H1 (cell line): ENCODE measurements at regions not wholly inside any gene's neighbourhood (a gene's known extent, or its start where the extent isn't known, plus 50 kb on each side); places are given as distances from the start of the nearest gene placed in this dataset.

Source experiments
- CTCF ChIA-PET: fragments of 300-600 bp; sonication (Branson Sonifier 250); formaldehyde crosslinking; loops from one replicate; lab custom pipeline; 2021; ENCODE audit not compliant: partially characterized antibody; lab: Charles Lee
- POLR2A ChIA-PET: fragments of 300-600 bp; sonication (Branson Sonifier 250); formaldehyde crosslinking; loops from one replicate; lab custom pipeline; 2021; ENCODE audit warnings: inconsistent platforms; ENCODE audit not compliant: partially characterized antibody; lab: Charles Lee
- DNase-seq, 2 experiments: peaks; one replicate each; pipeline versions ENCODE4 v3.0.0 to v3.0.0-alpha.2; 2010 to 2022; ENCODE audit warnings: low spot score in 2 of 2, low read depth in 1 of 2, mixed read lengths in 1 of 2
- FAIRE-seq: peaks from 2 replicates; lab custom pipeline; 2011; peaks lifted over from hg19 to GRCh38; lab: Jason Lieb, UNC
- H2AFZ ChIP-seq: 2 replicates; pipeline ENCODE4 v1.8.1; 2012; ENCODE audit warnings: low read length, inconsistent platforms
- H2AK5ac ChIP-seq: 2 replicates; pipeline ENCODE4 v1.6.1; 2013; ENCODE audit warnings: low read depth, low read length
- H2BK120ac ChIP-seq: replicated peaks from 2 replicates; pipeline ENCODE3; 2013; ENCODE audit warnings: low read depth, low read length, inconsistent platforms
- H2BK12ac ChIP-seq: 2 replicates; pipeline ENCODE4 v1.6.1; 2013; ENCODE audit warnings: low read depth, low read length
- H2BK15ac ChIP-seq: 2 replicates; pipeline ENCODE4 v1.6.1; 2013; ENCODE audit warnings: low read length
- H2BK20ac ChIP-seq: 2 replicates; pipeline ENCODE4 v1.6.1; 2013; ENCODE audit warnings: low read length
- H2BK5ac ChIP-seq: 2 replicates; pipeline ENCODE4 v1.6.1; 2013; ENCODE audit warnings: low read depth, low read length
- H3K14ac ChIP-seq: 2 replicates; pipeline ENCODE4 v1.6.1; 2013; ENCODE audit warnings: inconsistent platforms; ENCODE audit not compliant: insufficient read length
- H3K18ac ChIP-seq: 2 replicates; pipeline ENCODE4 v1.6.1; 2013; ENCODE audit warnings: low read length; ENCODE audit errors: extremely low read depth
- H3K23ac ChIP-seq: 2 replicates; pipeline ENCODE4 v1.6.1; 2013; ENCODE audit warnings: inconsistent platforms; ENCODE audit not compliant: insufficient read length
- H3K23me2 ChIP-seq: 2 replicates; pipeline ENCODE4 v1.6.1; 2013; ENCODE audit warnings: low read depth, low read length
- H3K27ac ChIP-seq: 2 replicates; pipeline ENCODE4 v1.6.1; 2011; ENCODE audit warnings: low read depth, low read length, inconsistent platforms
- H3K27me3 ChIP-seq, 4 experiments: replicated peaks in 1 of 4; 1 replicate in 1 of 4; 2 replicates in 3 of 4; pipeline versions ENCODE4 v1.6.1 to v1.8.1; 2011 to 2013; ENCODE audit warnings: low read length in 3 of 4, mild to moderate bottlenecking in 3 of 4, inconsistent platforms in 2 of 4, mixed read lengths in 2 of 4, moderate library complexity in 1 of 4; ENCODE audit not compliant: control insufficient read depth in 3 of 4, insufficient read depth in 3 of 4; ENCODE audit errors: extremely low read depth in 1 of 4
- H3K36me3 ChIP-seq, 4 experiments: 2 replicates each; pipeline versions ENCODE4 v1.6.1 to v1.8.1; 2011 to 2013; ENCODE audit warnings: mild to moderate bottlenecking in 4 of 4, low read length in 3 of 4, moderate library complexity in 2 of 4, control low read depth in 1 of 4, inconsistent platforms in 1 of 4; ENCODE audit not compliant: insufficient read depth in 4 of 4, control insufficient read depth in 2 of 4
- H3K4ac ChIP-seq: replicated peaks from 2 replicates; pipeline ENCODE3; 2013; ENCODE audit warnings: low read length, low read depth, mixed read lengths, inconsistent platforms; ENCODE audit not compliant: insufficient read length
- H3K4me1 ChIP-seq, 4 experiments: replicated peaks in 1 of 4; 1 replicate in 1 of 4; 2 replicates in 3 of 4; pipeline versions ENCODE4 v1.6.1 to v1.8.1; 2011 to 2013; ENCODE audit warnings: low read length in 3 of 4, inconsistent platforms in 2 of 4, mixed read lengths in 1 of 4; ENCODE audit not compliant: insufficient read depth in 4 of 4, control insufficient read depth in 3 of 4
- H3K4me2 ChIP-seq, 2 experiments: 2 replicates each; pipeline versions ENCODE4 v1.6.1 to v1.8.1; 2011 to 2013; ENCODE audit warnings: low read depth in 2 of 2, low read length in 2 of 2, control low read depth in 1 of 2, inconsistent platforms in 1 of 2, mild to moderate bottlenecking in 1 of 2; ENCODE audit not compliant: insufficient read depth in 1 of 2
- H3K4me3 ChIP-seq, 4 experiments: fragments of 200-600, 300-600 bp in 1 of 4; sonication (generic), shearing (Covaris generic), sonication (Bioruptor Twin) in 1 of 4; 2 replicates each; pipeline versions ENCODE4 v1.5.1 to v1.8.1; 2011 to 2016; ENCODE audit warnings: low read length in 4 of 4, low read depth in 3 of 4, control low read depth in 2 of 4, inconsistent platforms in 2 of 4, mild to moderate bottlenecking in 2 of 4, mixed read lengths in 1 of 4, moderate library complexity in 1 of 4; ENCODE audit not compliant: insufficient read depth in 2 of 4; ENCODE audit errors: extremely low read depth in 1 of 4
- H3K56ac ChIP-seq: replicated peaks from 2 replicates; pipeline ENCODE3; 2013; ENCODE audit warnings: low read depth, mild to moderate bottlenecking, mixed read lengths, low read length, inconsistent platforms; ENCODE audit not compliant: insufficient read length
- H3K79me1 ChIP-seq: 2 replicates; pipeline ENCODE4 v1.6.1; 2013; ENCODE audit warnings: low read depth, low read length, control low read depth
- H3K79me2 ChIP-seq, 2 experiments: 2 replicates each; pipeline versions ENCODE4 v1.6.1 to v1.8.1; 2012 to 2013; ENCODE audit warnings: low read length in 2 of 2, mild to moderate bottlenecking in 2 of 2, inconsistent platforms in 1 of 2; ENCODE audit not compliant: insufficient read depth in 2 of 2, control insufficient read depth in 1 of 2
- H3K9ac ChIP-seq, 4 experiments: replicated peaks in 1 of 4; 1 replicate in 1 of 4; 2 replicates in 3 of 4; pipeline versions ENCODE4 v1.6.1 to v1.8.1; 2011 to 2013; ENCODE audit warnings: low read depth in 3 of 4, low read length in 3 of 4, control low read depth in 2 of 4, mild to moderate bottlenecking in 2 of 4, moderate library complexity in 2 of 4, inconsistent platforms in 1 of 4; ENCODE audit errors: extremely low read depth in 1 of 4
- H3K9me3 ChIP-seq, 2 experiments: 2 replicates each; pipeline versions ENCODE4 v1.6.1 to v1.8.1; 2012 to 2013; ENCODE audit warnings: mild to moderate bottlenecking in 2 of 2, moderate library complexity in 2 of 2, control low read depth in 1 of 2, inconsistent platforms in 1 of 2, low read depth in 1 of 2, low read length in 1 of 2, mixed read lengths in 1 of 2; ENCODE audit not compliant: insufficient read depth in 2 of 2
- H4K20me1 ChIP-seq, 2 experiments: replicated peaks in 1 of 2; 2 replicates each; pipeline versions ENCODE3 to v1.8.1; 2011 to 2013; ENCODE audit warnings: inconsistent platforms in 2 of 2, low read length in 2 of 2, mild to moderate bottlenecking in 1 of 2; ENCODE audit not compliant: insufficient read depth in 2 of 2, control insufficient read depth in 1 of 2
- H4K5ac ChIP-seq: 2 replicates; pipeline ENCODE4 v1.6.1; 2013; ENCODE audit warnings: low read length, low read depth, mixed read lengths, inconsistent platforms; ENCODE audit not compliant: insufficient read length
- H4K8ac ChIP-seq: 2 replicates; pipeline ENCODE4 v1.8.0; 2013; ENCODE audit warnings: mild to moderate bottlenecking, moderate library complexity, low read length, inconsistent platforms; ENCODE audit not compliant: insufficient read depth; ENCODE audit errors: extremely low read depth
- H4K91ac ChIP-seq: replicated peaks from 2 replicates; pipeline ENCODE3; 2013; ENCODE audit warnings: low read length, mixed read lengths, inconsistent platforms; ENCODE audit not compliant: insufficient read length
- CBX5 ChIP-seq: fragments of 300-800, 300-1000 bp; sonication (generic); IDR thresholded peaks from 2 replicates; pipeline ENCODE4 v1.7.1; 2016; ENCODE audit warnings: antibody characterized with exemption, low read length, low read depth
- CTBP2 ChIP-seq: IDR thresholded peaks from 2 replicates; pipeline ENCODE4 v1.7.0; 2011; ENCODE audit warnings: borderline replicate concordance, mild to moderate bottlenecking, moderate library complexity, mixed read lengths, low read length; ENCODE audit not compliant: insufficient read depth, insufficient read length
- FOSL1 ChIP-seq: IDR thresholded peaks from 2 replicates; pipeline ENCODE4 v1.6.1; 2011; ENCODE audit warnings: mild to moderate bottlenecking, low read depth, low read length, moderate library complexity; ENCODE audit not compliant: insufficient read depth
- POU5F1 ChIP-seq: IDR thresholded peaks from 2 replicates; pipeline ENCODE4 v1.6.1; 2011; ENCODE audit warnings: low read depth, mild to moderate bottlenecking, low read length, moderate library complexity
- SIN3A ChIP-seq, 2 experiments: IDR thresholded peaks in 1 of 2; conservative IDR thresholded peaks in 1 of 2; 2 replicates each; pipeline ENCODE4 v1.6.1; 2011 to 2012; ENCODE audit warnings: low read length in 2 of 2, improper control_type of control experiment in 1 of 2, low read depth in 1 of 2, mild to moderate bottlenecking in 1 of 2
- SIX5 ChIP-seq: IDR thresholded peaks from 2 replicates; pipeline ENCODE4 v1.6.1; 2011; ENCODE audit warnings: mild to moderate bottlenecking, low read depth, low read length
- SRF ChIP-seq: IDR thresholded peaks from 2 replicates; pipeline ENCODE4 v1.6.1; 2011; ENCODE audit warnings: mild to moderate bottlenecking, low read depth, low read length, moderate library complexity
- SUZ12 ChIP-seq: fragments of 200-600 bp; sonication (generic); IDR thresholded peaks from 2 replicates; pipeline ENCODE4 v1.6.1; 2012; ENCODE audit warnings: mild to moderate bottlenecking, inconsistent platforms, low read length, moderate library complexity, mixed read lengths
- TBP ChIP-seq: IDR thresholded peaks from 2 replicates; pipeline ENCODE4 v1.6.1; 2011; ENCODE audit warnings: low read depth, low read length, improper control_type of control experiment
- WGBS, 2 experiments: shearing (Covaris generic) in 1 of 2; methylation state at CpG; one replicate each; pipeline versions ENCODE4 v1.1.6 to v1.1.7; 2013 to 2015; ENCODE audit warnings: low lambda C conversion rate in 2 of 2, mixed read lengths in 2 of 2, inconsistent platforms in 1 of 2, low coverage in 1 of 2, missing lambda C conversion rate in 1 of 2; ENCODE audit not compliant: insufficient replicate concordance in 2 of 2, insufficient coverage in 1 of 2, insufficient read length in 1 of 2; ENCODE audit errors: extremely low coverage in 1 of 2, missing lambda C conversion rate in 1 of 2; 5-methylcytosine and 5-hydroxymethylcytosine counted together
- TF ChIP-seq, protein P1 (sequence below), 3 experiments: IDR thresholded peaks; 1 replicate in 2 of 3; 2 replicates in 1 of 3; pipeline versions ENCODE4 v1.5.1 to v1.6.1; 2011; ENCODE audit warnings: low read length in 3 of 3, mild to moderate bottlenecking in 3 of 3, inconsistent platforms in 2 of 3, low read depth in 1 of 3, moderate library complexity in 1 of 3; ENCODE audit not compliant: insufficient read depth in 1 of 3; ENCODE audit errors: control extremely low read depth in 1 of 3
- TF ChIP-seq, protein P2 (sequence below): IDR thresholded peaks from 2 replicates; pipeline ENCODE4 v1.6.1; 2011; ENCODE audit warnings: low read length, improper control_type of control experiment

DNA sequence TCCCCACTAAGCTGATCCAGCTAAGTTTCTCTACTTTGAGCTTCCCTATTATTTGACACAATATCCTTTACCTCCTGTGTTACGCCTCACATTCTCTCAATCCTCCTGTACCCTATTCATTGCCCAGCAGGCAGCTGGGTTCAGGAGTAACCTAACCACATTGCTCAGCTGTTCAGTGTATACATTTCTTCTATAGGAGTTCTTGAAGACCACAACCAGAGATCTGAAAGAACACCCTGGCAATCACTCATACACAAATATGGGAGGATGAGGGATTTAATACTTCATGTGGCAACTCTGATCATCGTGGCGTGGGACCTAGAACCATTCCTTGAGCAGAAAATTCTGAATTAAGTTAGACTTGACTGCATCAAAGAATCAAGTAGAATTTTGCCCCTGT is 346.8 kb upstream of the ARPP21 start:
- CTCF ChIA-PET = no interaction called here
- no peak overlapping the region for H4K91ac ChIP-seq
- no peak overlapping the region for H4K5ac ChIP-seq
- H3K27me3 ChIP-seq = no peaks in the 10 kb centered on the region
- H2AFZ ChIP-seq = no peak overlapping the region
- H2BK5ac ChIP-seq = no peak overlapping the region
- H3K79me1 ChIP-seq = no peaks in the 10 kb centered on the region
- no peak for FAIRE-seq
- no peak overlapping the region for H3K23ac ChIP-seq
- no peaks in the 10 kb centered on the region for H3K23me2 ChIP-seq
- no peak overlapping the region for H3K56ac ChIP-seq
- H2BK12ac ChIP-seq = no peak overlapping the region
- POLR2A ChIA-PET = no interaction called here
- H3K36me3 ChIP-seq = no peaks in the 10 kb centered on the region
- no peak overlapping the region for H4K8ac ChIP-seq
- H3K4ac ChIP-seq = no peak overlapping the region
- no peaks in the 10 kb centered on the region for H3K9me3 ChIP-seq
- no peak overlapping the region for H2BK15ac ChIP-seq
- H2BK120ac ChIP-seq = no peak overlapping the region
- no peaks in the 10 kb centered on the region for H3K4me1 ChIP-seq
- no peak overlapping the region for H3K9ac ChIP-seq
- H2AK5ac ChIP-seq = no peak overlapping the region
- H3K18ac ChIP-seq = no peak overlapping the region
- no peaks in the 10 kb centered on the region for H4K20me1 ChIP-seq
- 97% methylated on average over 3 of the region's 3 CpGs; no CpG with 5 or more reads in 1 of the 2 experiments for WGBS, 2 experiments
- H3K27ac ChIP-seq = no peak overlapping the region
- no peaks in the 10 kb centered on the region for H3K79me2 ChIP-seq
- no peak overlapping the region for H3K14ac ChIP-seq
- H2BK20ac ChIP-seq = no peak overlapping the region
- H3K4me2 ChIP-seq = no peak overlapping the region
- DNase-seq = no peak
- H3K4me3 ChIP-seq = no peak overlapping the region
- TF ChIP-seq, protein P1, sequence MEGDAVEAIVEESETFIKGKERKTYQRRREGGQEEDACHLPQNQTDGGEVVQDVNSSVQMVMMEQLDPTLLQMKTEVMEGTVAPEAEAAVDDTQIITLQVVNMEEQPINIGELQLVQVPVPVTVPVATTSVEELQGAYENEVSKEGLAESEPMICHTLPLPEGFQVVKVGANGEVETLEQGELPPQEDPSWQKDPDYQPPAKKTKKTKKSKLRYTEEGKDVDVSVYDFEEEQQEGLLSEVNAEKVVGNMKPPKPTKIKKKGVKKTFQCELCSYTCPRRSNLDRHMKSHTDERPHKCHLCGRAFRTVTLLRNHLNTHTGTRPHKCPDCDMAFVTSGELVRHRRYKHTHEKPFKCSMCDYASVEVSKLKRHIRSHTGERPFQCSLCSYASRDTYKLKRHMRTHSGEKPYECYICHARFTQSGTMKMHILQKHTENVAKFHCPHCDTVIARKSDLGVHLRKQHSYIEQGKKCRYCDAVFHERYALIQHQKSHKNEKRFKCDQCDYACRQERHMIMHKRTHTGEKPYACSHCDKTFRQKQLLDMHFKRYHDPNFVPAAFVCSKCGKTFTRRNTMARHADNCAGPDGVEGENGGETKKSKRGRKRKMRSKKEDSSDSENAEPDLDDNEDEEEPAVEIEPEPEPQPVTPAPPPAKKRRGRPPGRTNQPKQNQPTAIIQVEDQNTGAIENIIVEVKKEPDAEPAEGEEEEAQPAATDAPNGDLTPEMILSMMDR (IDR thresholded peaks at IDR 0.05; ENCODE audit: control extremely low read depth in 1 of 3, insufficient read depth in 1 of 3, low read depth in 1 of 3, low read length in 3 of 3) = no peak
- TF ChIP-seq CBX5 (no peak), CTBP2 (no peak), FOSL1 (no peak), TBP (no peak), SRF (no peak), POU5F1 (no peak), SUZ12 (no peak), SIX5 (no peak), SIN3A (conservative IDR thresholded peaks at IDR 0.05 in 1 of 2, IDR thresholded peaks at IDR 0.05 in 1 of 2; ENCODE audit: low read depth in 1 of 2, low read length in 2 of 2) (no peak)
- TF ChIP-seq, protein P2, sequence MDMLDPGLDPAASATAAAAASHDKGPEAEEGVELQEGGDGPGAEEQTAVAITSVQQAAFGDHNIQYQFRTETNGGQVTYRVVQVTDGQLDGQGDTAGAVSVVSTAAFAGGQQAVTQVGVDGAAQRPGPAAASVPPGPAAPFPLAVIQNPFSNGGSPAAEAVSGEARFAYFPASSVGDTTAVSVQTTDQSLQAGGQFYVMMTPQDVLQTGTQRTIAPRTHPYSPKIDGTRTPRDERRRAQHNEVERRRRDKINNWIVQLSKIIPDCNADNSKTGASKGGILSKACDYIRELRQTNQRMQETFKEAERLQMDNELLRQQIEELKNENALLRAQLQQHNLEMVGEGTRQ = no peak
